Glutamatergic neuron (in vitro differentiated cells): ENCODE measurements at regions not wholly inside any gene's neighbourhood (a gene's known extent, or its start where the extent isn't known, plus 50 kb on each side); places are given as distances from the start of the nearest gene placed in this dataset.
"Not testable (repeated sequence)": the region's sequence is repeated elsewhere in the genome, so short reads cannot be mapped to it uniquely, and the experiment has no call there.

Experiments used
- DNase-seq: peaks from one replicate; pipeline ENCODE4 v3.0.0; 2022
- H3K27ac Mint-ChIP-seq: one replicate; pipeline ENCODE4 v1.8.0; 2020; ENCODE audit warnings: mild to moderate bottlenecking, mixed read lengths, inconsistent platforms; ENCODE audit not compliant: unreplicated experiment
- H3K27me3 Mint-ChIP-seq: one replicate; pipeline ENCODE4 v1.8.0; 2020; ENCODE audit warnings: mild to moderate bottlenecking, moderate library complexity, mixed read lengths, inconsistent platforms; ENCODE audit not compliant: unreplicated experiment
- H3K36me3 Mint-ChIP-seq: one replicate; pipeline ENCODE4 v1.8.0; 2020; ENCODE audit warnings: mild to moderate bottlenecking, mixed read lengths, inconsistent platforms; ENCODE audit not compliant: unreplicated experiment
- H3K4me1 Mint-ChIP-seq: one replicate; pipeline ENCODE4 v1.8.0; 2020; ENCODE audit warnings: mild to moderate bottlenecking, low read depth, mixed read lengths, inconsistent platforms; ENCODE audit not compliant: unreplicated experiment
- H3K4me3 Mint-ChIP-seq: one replicate; pipeline ENCODE4 v1.8.0; 2020; ENCODE audit warnings: mild to moderate bottlenecking, mixed read lengths, inconsistent platforms; ENCODE audit not compliant: unreplicated experiment
- H3K9me3 Mint-ChIP-seq: one replicate; pipeline ENCODE4 v1.8.0; 2020; ENCODE audit warnings: mild to moderate bottlenecking, moderate library complexity, mixed read lengths, inconsistent platforms; ENCODE audit not compliant: unreplicated experiment
- CTCF ChIP-seq: fragments of 200-600 bp; sonication (generic); IDR thresholded peaks from one replicate; pipeline ENCODE4 v1.5.0; 2021; ENCODE audit not compliant: partially characterized antibody, unreplicated experiment

DNA sequence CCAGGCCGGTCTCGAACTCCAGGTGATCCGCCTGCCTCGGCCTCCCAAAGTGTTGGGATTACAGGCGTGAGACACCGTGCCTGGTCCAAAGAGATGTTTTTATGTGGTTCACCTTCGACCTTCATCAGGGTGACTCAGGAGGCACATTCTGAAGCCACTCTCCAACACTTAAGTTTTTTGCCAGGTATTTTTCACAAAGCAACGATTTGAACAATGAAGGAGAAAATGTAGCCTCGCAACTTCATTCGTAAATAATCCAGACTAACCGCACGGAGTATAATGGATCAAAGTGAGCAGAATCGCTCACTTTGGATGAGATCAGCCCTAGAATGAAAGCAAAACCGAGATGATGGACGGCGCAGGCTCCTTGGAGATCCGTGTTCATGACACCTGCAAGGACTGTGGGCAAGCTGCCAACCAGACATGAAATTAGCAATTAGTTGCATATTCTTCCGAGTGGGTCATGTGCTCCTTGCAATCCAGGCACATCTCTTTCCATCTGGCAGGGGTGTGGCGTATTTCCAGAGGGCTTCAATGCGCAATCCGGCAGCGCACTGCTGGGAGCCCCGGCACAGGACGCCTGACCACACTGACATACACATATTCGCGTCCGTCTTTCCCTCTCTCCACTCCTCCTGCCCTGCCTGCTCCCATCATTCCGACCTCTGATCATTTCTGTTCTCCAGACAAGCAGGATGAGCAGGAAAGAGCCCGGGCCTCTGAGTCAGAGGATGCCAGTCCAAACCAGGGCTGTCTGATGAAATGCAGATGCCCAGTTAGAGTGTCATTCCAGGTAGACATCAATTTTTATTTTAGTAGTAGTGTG, 148.4 kb downstream of the KLF6 start:
- Mint-ChIP-seq H3K27me3 (peaks cover 4% of the 10 kb centered on the region), H3K27ac (no peak overlapping the region), H3K4me1 (peaks cover 12% of the 10 kb centered on the region), H3K9me3 (peaks cover 5% of the 10 kb centered on the region), H3K4me3 (no peak overlapping the region), H3K36me3 (no peaks in the 10 kb centered on the region)
- no peak for TF ChIP-seq CTCF
- no peak for DNase-seq

- TF ChIP-seq CTCF = no peak
- Mint-ChIP-seq H3K4me3 (no peak overlapping the region), H3K9me3 (peaks cover 5% of the 10 kb centered on the region), H3K27ac (no peak overlapping the region), H3K4me1 (peaks cover 12% of the 10 kb centered on the region), H3K27me3 (peaks cover 4% of the 10 kb centered on the region), H3K36me3 (no peaks in the 10 kb centered on the region)
- no peak for DNase-seq
These were observed 149.3 kb downstream of the KLF6 start for GRCh38 chr10:3635697-3636096.

GRCh38 chr10:3635211-3635671, 149.8 kb downstream of the KLF6 start:
- Mint-ChIP-seq H3K27me3 (peaks cover 4% of the 10 kb centered on the region), H3K9me3 (peaks cover 5% of the 10 kb centered on the region), H3K4me3 (no peak overlapping the region), H3K27ac (no peak overlapping the region), H3K36me3 (no peaks in the 10 kb centered on the region), H3K4me1 (peaks cover 12% of the 10 kb centered on the region)
- no peak for DNase-seq
- TF ChIP-seq CTCF = no peak

- not testable (repeated sequence) for H3K9me3 Mint-ChIP-seq, H3K36me3 Mint-ChIP-seq, DNase-seq, H3K27ac Mint-ChIP-seq, H3K4me3 Mint-ChIP-seq, H3K27me3 Mint-ChIP-seq
- H3K4me1 Mint-ChIP-seq = peaks cover 12% of the 10 kb centered on the region
These were observed 150.4 kb downstream of the KLF6 start for GRCh38 chr10:3634646-3635045.

GRCh38 chr10:3631701-3632330, 153.2 kb downstream of the KLF6 start:
- TF ChIP-seq CTCF = no peak
- peaks cover 4% of the 10 kb centered on the region for H3K27me3 Mint-ChIP-seq
- no peak for DNase-seq
- peaks cover 2% of the 10 kb centered on the region for H3K4me1 Mint-ChIP-seq
- no peaks in the 10 kb centered on the region for H3K36me3 Mint-ChIP-seq
- no peak overlapping the region for H3K4me3 Mint-ChIP-seq
- H3K27ac Mint-ChIP-seq = no peak overlapping the region
- H3K9me3 Mint-ChIP-seq = peaks cover 5% of the 10 kb centered on the region
